Heart right ventricle (tissue), 16 donors: ENCODE measurements at regions not wholly inside any gene's neighbourhood (a gene's known extent, or its start where the extent isn't known, plus 50 kb on each side); places are given as distances from the start of the nearest gene placed in this dataset.

Experiments
- ATAC-seq, 8 donors: fragments of 200-7000 bp; cut with Tn5 transposase; one replicate each; pipeline ENCODE4 v1.9.1; 2020; ENCODE audit warnings: mild to moderate bottlenecking in 8 of 8, moderate library complexity in 8 of 8, moderate number of reproducible peaks in 1 of 8
- DNase-seq, 2 donors: peaks; one replicate each; pipeline ENCODE4 v3.0.0-alpha.2; 2020
- H3K27ac ChIP-seq, 10 donors: fragments of 200-600 bp; sonication (generic) in 2 of 10; one replicate each; pipeline versions ENCODE4 v1.5.0 to v1.8.0; 2020 to 2022; ENCODE audit warnings: mild to moderate bottlenecking in 3 of 10
- H3K27me3 ChIP-seq, 7 donors: fragments of 200-600 bp; one replicate each; pipeline ENCODE4 v1.8.0; 2021 to 2022; ENCODE audit warnings: mild to moderate bottlenecking in 2 of 7
- H3K36me3 ChIP-seq, 9 donors: fragments of 200-600 bp; sonication (generic) in 1 of 9; one replicate each; pipeline versions ENCODE4 v1.5.0 to v1.8.0; 2020 to 2022; ENCODE audit warnings: mild to moderate bottlenecking in 2 of 9
- H3K4me1 ChIP-seq, 9 donors: fragments of 200-600 bp; sonication (generic) in 1 of 9; one replicate each; pipeline versions ENCODE4 v1.5.0 to v1.8.0; 2020 to 2022; ENCODE audit warnings: mild to moderate bottlenecking in 4 of 9
- H3K4me3 ChIP-seq, 10 donors: fragments of 200-600 bp; sonication (generic) in 2 of 10; one replicate each; pipeline versions ENCODE4 v1.5.0 to v1.8.0; 2020 to 2022; ENCODE audit warnings: mild to moderate bottlenecking in 7 of 10, moderate library complexity in 2 of 10
- H3K9me3 ChIP-seq, 11 donors: fragments of 200-600 bp in 10 of 11; sonication (generic) in 2 of 11; one replicate each; pipeline versions ENCODE4 v1.5.0 to v1.8.0; 2013 to 2022; ENCODE audit warnings: mild to moderate bottlenecking in 2 of 11, control low read depth in 1 of 11, moderate library complexity in 1 of 11
- WGBS, 2 donors: extraction: QIAGEN DNeasy Blood & Tissue Kit; methylation state at CpG; one replicate each; pipeline ENCODE4 v1.1.7; 2013; ENCODE audit warnings: inconsistent platforms in 1 of 2; 5-methylcytosine and 5-hydroxymethylcytosine counted together
- intact Hi-C, 10 donors: fragments of 100-400 bp; cut with DNase I; formaldehyde crosslinking; loops; one replicate each; pipeline versions ENCODE4 v1.11.1 to v1.14.2; 2022
- TF ChIP-seq, protein P1 (sequence below), 9 donors: fragments of 200-600 bp; sonication (generic) in 2 of 9; IDR thresholded peaks; one replicate each; pipeline versions ENCODE4 v1.5.0 to v1.8.0; 2021 to 2022; ENCODE audit warnings: antibody characterized with exemption in 9 of 9, mild to moderate bottlenecking in 5 of 9, moderate library complexity in 1 of 9
- donor health status: Arrhythmogenic right ventricular cardiomyopathy.
- donor health status: ischemic (EF 13 %, LVEDD 7.1; RV severe dilation, severe dysfunction).
- donor health status: healthy with polysubstance abuse.
- donor health status: DM: no; HTN: yes; CAD: no.
- donor health status: DM: no; HTN: no; CAD: no.
- donor health status: ischemic (EF 25% LVEDD 6.9; RV normal size, moderate dysfunction).
- donor health status: ischemic (EF 25% LVEDD 5.7; RV mildly dilated, moderate dysfunction).
- donor health status: healthy.
- donor health status: DM: yes; HTN: yes; CAD: no.
- donor health status: Ischemic cardiomyopathy.
- donor health status: ischemic (EF 35%, LVEDD 5.7; RV mildly dilated, moderate dysfunction).
- donor health status: nonischemic (EF 11% LVEDD 7.7; RV severe dilation, severe dysfunction).
- donor health status: DM: yes; HTN: yes; CAD: no.
- donor health status: PGD.
- donor health status: ischemic (EF 29% LVEDD 5.4; RV normal size, mild dysfunction).
- donor health status: nonischemic (EF 23%, LVEDD 6.1; RV moderate dilation, normal function).

DNA sequence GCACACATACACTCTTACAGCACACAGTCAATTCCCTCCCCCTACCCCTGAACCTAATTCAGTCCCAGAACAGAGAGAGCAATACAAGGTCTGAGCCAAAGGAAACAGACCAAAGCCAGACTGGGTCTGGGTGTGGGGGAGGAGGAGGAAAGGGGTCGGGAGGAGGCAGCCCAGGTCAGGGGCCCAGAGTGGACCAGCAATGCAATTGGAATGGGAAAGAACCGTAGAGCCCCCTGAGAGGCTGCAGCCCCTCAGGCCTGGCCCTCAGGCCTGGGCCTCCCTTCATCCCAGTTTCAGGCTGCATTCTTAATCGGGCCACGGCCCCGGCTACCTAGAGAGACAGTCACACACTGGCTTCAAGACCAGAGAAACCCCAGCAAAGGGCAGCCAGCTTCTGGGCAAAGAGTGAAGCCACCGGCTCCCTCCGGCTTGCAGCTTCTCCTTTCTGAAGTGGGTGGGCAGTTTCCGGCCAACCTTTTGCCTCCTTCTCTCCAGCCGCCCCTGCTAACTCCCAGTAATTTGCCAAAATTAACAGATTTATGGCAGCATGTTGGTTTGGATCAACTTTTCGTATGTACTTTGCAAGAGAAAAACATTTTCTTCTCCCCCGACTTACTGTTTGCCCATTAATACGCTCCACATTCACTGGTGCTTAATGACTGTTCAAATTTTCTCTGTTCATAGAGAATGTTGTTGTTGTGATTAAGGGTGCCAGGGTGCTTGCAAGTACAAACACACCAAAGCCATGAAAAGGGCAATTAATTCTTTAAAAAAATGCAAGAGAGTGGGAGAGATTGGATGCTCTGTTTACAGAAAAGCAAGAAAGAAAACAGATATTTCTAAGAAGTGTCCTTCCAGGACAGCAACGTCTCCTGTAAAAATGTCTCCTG is 488.3 kb downstream of the MN1 start:
- Histone ChIP-seq H3K4me1 (peaks cover 0 to 25% (median 5%) of the 10 kb centered on the region in 9 donors), H3K27ac (peak overlapping the region in 5 of 10 donors; percentile 19 to 64 (median 58)), H3K36me3 (no peaks in the 10 kb centered on the region), H3K9me3 (peaks cover 0 to 10% (median 0%) of the 10 kb centered on the region in 11 donors), H3K27me3 (peaks cover 0 to 27% (median 14%) of the 10 kb centered on the region in 7 donors), H3K4me3 (no peak overlapping the region)
- 59 to 63% methylated on average over 13 of the region's 13 CpGs for WGBS, 2 donors
- intact Hi-C loops: no loop called here
- DNase-seq: no peak
- TF ChIP-seq, protein P1, sequence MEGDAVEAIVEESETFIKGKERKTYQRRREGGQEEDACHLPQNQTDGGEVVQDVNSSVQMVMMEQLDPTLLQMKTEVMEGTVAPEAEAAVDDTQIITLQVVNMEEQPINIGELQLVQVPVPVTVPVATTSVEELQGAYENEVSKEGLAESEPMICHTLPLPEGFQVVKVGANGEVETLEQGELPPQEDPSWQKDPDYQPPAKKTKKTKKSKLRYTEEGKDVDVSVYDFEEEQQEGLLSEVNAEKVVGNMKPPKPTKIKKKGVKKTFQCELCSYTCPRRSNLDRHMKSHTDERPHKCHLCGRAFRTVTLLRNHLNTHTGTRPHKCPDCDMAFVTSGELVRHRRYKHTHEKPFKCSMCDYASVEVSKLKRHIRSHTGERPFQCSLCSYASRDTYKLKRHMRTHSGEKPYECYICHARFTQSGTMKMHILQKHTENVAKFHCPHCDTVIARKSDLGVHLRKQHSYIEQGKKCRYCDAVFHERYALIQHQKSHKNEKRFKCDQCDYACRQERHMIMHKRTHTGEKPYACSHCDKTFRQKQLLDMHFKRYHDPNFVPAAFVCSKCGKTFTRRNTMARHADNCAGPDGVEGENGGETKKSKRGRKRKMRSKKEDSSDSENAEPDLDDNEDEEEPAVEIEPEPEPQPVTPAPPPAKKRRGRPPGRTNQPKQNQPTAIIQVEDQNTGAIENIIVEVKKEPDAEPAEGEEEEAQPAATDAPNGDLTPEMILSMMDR (IDR thresholded peaks at IDR 0.05): no peak
- ATAC-seq: peak in 6 of 8 donors; percentile 31 to 62 (median 52)

DNA sequence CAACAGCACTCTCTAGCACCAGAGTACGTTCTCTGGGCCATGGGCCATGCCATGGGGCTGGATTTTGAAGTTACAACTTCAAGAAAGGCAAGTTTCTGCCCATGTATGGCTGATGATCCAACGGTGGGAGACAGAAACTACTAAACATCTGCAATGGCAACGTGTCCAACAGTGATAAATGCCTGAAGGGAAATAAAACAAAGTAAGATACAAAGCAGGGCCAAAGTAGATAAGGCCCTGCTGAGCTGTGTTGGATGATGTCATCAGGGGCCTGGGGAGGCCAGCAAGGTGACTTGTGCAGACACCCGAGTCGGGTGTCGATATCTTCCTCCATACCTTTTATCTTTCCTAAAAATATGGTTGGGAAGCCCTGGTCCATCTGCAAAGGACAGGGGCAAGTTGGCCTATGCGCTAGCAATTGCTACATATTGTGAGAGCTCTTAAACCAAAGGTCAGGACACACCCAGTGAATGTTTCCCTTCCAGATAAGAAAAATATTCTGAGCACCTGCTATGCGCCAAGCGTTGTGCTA is 487.2 kb downstream of the MN1 start:
- Histone ChIP-seq H3K27ac (peak overlapping the region in 2 of 10 donors; percentile 18 to 64), H3K4me3 (no peak overlapping the region), H3K36me3 (no peaks in the 10 kb centered on the region), H3K9me3 (peaks cover 0 to 6% (median 0%) of the 10 kb centered on the region in 11 donors), H3K4me1 (peaks cover 0 to 33% (median 6%) of the 10 kb centered on the region in 9 donors), H3K27me3 (peaks cover 0 to 27% (median 14%) of the 10 kb centered on the region in 7 donors)
- ATAC-seq (no peak), DNase-seq (no peak)
- intact Hi-C loops: no loop called here
- TF ChIP-seq, protein P1 (IDR thresholded peaks at IDR 0.05): no peak
- WGBS, 2 donors: 67 to 69% methylated on average over 9 of the region's 9 CpGs

DNA sequence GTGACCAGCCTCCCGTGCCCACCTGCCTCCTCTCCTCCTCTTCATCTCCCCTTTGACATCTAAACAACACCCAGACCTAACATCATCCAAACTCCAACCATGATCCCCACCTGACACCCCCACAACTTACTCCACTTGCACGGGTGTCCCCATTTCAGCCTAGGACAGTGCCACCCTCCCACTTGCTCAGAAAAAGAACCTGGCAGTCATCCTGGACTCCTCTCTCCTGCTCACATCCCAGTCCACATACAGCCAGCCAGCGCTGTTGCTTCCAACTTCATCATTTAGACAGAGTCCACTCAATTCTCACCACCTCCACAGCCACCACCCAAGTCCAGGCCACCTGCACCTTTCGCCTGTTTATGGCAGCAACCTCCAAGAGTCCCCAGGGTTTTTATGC is 485.7 kb downstream of the MN1 start:
- Histone ChIP-seq H3K4me1 (peaks cover 0 to 33% (median 6%) of the 10 kb centered on the region in 9 donors), H3K9me3 (peaks cover 0 to 11% (median 0%) of the 10 kb centered on the region in 11 donors), H3K4me3 (no peak overlapping the region), H3K27me3 (peaks cover 0 to 29% (median 13%) of the 10 kb centered on the region in 7 donors), H3K36me3 (no peaks in the 10 kb centered on the region), H3K27ac (no peak overlapping the region)
- ATAC-seq: no peak
- DNase-seq: no peak
- TF ChIP-seq, protein P1 (IDR thresholded peaks at IDR 0.05): no peak
- intact Hi-C loops: no loop called here
- 95 to 96% methylated on average over 4 of the region's 4 CpGs for WGBS, 2 donors

DNA sequence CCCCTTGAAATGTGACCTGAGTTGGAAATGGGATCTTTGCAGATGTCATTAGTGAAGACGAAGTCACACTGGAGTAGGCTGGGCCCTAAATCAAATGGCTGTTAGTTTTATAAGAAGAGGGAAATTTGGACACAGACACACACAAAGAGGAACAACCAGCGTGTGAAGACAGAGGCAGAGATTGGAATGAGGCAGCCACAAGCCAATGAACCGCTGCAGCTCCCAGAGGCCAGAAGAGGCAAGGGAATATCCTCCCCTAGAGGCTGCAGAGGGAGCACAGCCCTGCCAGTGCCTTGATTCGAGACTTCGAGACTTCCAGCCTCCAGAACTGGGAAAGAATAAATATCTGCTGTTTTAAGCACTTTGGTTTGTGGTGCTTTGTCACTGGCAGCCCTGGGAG is 484.5 kb downstream of the MN1 start:
- Histone ChIP-seq H3K9me3 (peaks cover 0 to 11% (median 0%) of the 10 kb centered on the region in 11 donors), H3K4me3 (no peak overlapping the region), H3K27ac (no peak overlapping the region), H3K36me3 (no peaks in the 10 kb centered on the region), H3K4me1 (peaks cover 0 to 26% (median 6%) of the 10 kb centered on the region in 9 donors), H3K27me3 (peaks cover 0 to 29% (median 11%) of the 10 kb centered on the region in 7 donors)
- DNase-seq (no peak), ATAC-seq (no peak)
- TF ChIP-seq, protein P1 (IDR thresholded peaks at IDR 0.05): no peak
- whole genome bisulfite sequencing, 2 donors: 75% methylated on average over 5 of the region's 5 CpGs
- intact Hi-C loops: no loop called here
